ENCODE measurements at regions not wholly inside any gene's neighbourhood (a gene's known extent, or its start where the extent isn't known, plus 50 kb on each side); places are given as distances from the start of the nearest gene placed in this dataset.
"Not testable (repeated sequence)": the region's sequence is repeated elsewhere in the genome, so short reads cannot be mapped to it uniquely, and the experiment has no call there.

DNA sequence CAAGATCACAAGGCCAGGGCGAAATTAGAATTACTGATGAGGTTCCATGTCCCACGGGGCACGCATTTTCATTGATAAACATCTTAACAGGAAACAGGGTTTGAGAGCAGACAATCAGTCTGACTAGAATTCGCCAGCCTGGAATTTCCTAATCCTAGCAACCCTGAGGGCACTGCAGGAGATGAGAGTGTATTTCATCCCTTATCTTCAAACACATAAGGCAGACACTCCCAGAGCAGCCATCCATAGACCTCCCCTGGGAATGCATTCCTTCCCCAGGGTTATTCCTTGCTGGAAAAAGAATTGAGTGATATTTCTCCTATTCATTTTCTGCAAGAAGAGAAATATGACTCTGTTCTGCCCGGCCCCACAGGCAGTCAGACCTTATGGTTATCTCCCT lies 821.7 kb downstream of the MAT2B start:
- TF ChIP-seq, protein P1, sequence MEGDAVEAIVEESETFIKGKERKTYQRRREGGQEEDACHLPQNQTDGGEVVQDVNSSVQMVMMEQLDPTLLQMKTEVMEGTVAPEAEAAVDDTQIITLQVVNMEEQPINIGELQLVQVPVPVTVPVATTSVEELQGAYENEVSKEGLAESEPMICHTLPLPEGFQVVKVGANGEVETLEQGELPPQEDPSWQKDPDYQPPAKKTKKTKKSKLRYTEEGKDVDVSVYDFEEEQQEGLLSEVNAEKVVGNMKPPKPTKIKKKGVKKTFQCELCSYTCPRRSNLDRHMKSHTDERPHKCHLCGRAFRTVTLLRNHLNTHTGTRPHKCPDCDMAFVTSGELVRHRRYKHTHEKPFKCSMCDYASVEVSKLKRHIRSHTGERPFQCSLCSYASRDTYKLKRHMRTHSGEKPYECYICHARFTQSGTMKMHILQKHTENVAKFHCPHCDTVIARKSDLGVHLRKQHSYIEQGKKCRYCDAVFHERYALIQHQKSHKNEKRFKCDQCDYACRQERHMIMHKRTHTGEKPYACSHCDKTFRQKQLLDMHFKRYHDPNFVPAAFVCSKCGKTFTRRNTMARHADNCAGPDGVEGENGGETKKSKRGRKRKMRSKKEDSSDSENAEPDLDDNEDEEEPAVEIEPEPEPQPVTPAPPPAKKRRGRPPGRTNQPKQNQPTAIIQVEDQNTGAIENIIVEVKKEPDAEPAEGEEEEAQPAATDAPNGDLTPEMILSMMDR (IDR thresholded peaks at IDR 0.05), result not testable (repeated sequence)
- not testable (repeated sequence) for TF ChIP-seq POLR2A (IDR thresholded peaks at IDR 0.05)

Measured in thyroid gland (tissue), 4 donors.